Gastroesophageal sphincter (tissue), 3 donors: ENCODE measurements at regions not wholly inside any gene's neighbourhood (a gene's known extent, or its start where the extent isn't known, plus 50 kb on each side); places are given as distances from the start of the nearest gene placed in this dataset.

Experiments
- POLR2AphosphoS5 ChIP-seq: sonication (generic); formaldehyde crosslinking; IDR thresholded peaks from one replicate; pipeline ENCODE4 v1.6.1; 2017; ENCODE audit warnings: antibody characterized with exemption
- TF ChIP-seq, protein P1 (sequence below), 4 experiments: fragments of 200-600 bp in 2 of 4; fragments of 450-650 bp in 2 of 4; sonication (generic) in 1 of 4; IDR thresholded peaks; one replicate each; pipeline ENCODE4 v1.5.1; 2017 to 2019; ENCODE audit warnings: antibody characterized with exemption in 4 of 4, mild to moderate bottlenecking in 2 of 4, moderate library complexity in 2 of 4

- TF ChIP-seq POLR2AphosphoS5 = no peak
- TF ChIP-seq, protein P1, sequence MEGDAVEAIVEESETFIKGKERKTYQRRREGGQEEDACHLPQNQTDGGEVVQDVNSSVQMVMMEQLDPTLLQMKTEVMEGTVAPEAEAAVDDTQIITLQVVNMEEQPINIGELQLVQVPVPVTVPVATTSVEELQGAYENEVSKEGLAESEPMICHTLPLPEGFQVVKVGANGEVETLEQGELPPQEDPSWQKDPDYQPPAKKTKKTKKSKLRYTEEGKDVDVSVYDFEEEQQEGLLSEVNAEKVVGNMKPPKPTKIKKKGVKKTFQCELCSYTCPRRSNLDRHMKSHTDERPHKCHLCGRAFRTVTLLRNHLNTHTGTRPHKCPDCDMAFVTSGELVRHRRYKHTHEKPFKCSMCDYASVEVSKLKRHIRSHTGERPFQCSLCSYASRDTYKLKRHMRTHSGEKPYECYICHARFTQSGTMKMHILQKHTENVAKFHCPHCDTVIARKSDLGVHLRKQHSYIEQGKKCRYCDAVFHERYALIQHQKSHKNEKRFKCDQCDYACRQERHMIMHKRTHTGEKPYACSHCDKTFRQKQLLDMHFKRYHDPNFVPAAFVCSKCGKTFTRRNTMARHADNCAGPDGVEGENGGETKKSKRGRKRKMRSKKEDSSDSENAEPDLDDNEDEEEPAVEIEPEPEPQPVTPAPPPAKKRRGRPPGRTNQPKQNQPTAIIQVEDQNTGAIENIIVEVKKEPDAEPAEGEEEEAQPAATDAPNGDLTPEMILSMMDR (IDR thresholded peaks at IDR 0.05) = no peak
Measured at GRCh38 chr18:41262688-41263087, 692.3 kb upstream of the PIK3C3 start.
